D721Med (cell line): ENCODE measurements at regions not wholly inside any gene's neighbourhood (a gene's known extent, or its start where the extent isn't known, plus 50 kb on each side); places are given as distances from the start of the nearest gene placed in this dataset.
"Not testable (repeated sequence)": the region's sequence is repeated elsewhere in the genome, so short reads cannot be mapped to it uniquely, and the experiment has no call there.

Experiments used
- DNase-seq: peaks from one replicate; pipeline ENCODE4 v3.0.0; 2011; ENCODE audit warnings: low spot score; ENCODE audit not compliant: insufficient read length
- FAIRE-seq: peaks from 2 replicates; lab custom pipeline; 2011; peaks lifted over from hg19 to GRCh38; lab: Jason Lieb, UNC
- CTCF ChIP-seq: IDR thresholded peaks from 2 replicates; pipeline ENCODE4 v1.5.1; 2012; ENCODE audit warnings: mild to moderate bottlenecking, control low read depth; ENCODE audit not compliant: insufficient read depth; ENCODE audit errors: missing control alignments

- FAIRE-seq = peak; percentile 88
- DNase-seq = peak; percentile 44
- TF ChIP-seq CTCF = no peak
Observed at GRCh38 chr3:139136469-139137202, 91.9 kb upstream of the PRR23C start.

DNA sequence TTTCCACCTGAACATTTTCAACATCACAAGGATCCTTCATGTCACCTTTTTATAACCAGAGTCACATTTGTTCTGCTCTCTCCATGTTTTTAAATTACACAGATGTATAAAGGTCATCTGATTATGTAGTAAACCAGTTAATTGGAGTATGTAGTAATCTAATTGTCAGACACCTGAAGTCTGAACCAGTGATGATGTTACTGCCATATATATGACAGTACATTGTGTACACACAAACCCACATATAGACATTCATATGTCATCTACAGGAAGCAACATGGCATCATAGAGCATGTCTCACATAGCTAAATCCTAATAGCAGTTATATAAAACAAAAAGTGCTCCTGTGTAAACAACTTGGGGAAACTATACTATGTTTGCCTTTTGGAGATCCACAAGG lies 95.9 kb upstream of the PRR23C start:
- FAIRE-seq (no peak), DNase-seq (no peak)
- TF ChIP-seq CTCF = no peak

- not testable (repeated sequence) for FAIRE-seq, DNase-seq
Observed at GRCh38 chr3:139145980-139146379, 101.3 kb upstream of the PRR23C start.

DNA sequence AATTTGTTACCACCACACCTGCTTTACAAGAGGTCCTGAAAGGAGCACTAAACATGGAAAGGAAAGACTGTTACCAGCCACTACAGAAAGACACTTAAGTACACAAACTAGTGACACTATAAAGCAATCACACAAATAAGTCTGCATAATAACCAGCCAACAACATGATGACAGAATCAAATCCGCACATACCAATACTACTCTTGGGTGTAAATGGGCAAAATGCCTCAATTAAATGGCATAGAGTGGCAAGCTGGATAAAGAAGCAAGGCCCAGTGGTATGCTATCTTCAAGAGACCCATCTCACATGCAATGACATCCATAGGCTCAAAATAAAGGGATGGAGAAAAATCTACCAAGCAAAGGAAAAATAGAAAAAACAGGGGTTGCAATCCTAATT lies 106.8 kb upstream of the PRR23C start:
- DNase-seq = no peak
- TF ChIP-seq CTCF = no peak
- no peak for FAIRE-seq

- DNase-seq, FAIRE-seq: not testable (repeated sequence)
Observed at GRCh38 chr3:139153434-139153833, 108.7 kb upstream of the PRR23C start.

DNA sequence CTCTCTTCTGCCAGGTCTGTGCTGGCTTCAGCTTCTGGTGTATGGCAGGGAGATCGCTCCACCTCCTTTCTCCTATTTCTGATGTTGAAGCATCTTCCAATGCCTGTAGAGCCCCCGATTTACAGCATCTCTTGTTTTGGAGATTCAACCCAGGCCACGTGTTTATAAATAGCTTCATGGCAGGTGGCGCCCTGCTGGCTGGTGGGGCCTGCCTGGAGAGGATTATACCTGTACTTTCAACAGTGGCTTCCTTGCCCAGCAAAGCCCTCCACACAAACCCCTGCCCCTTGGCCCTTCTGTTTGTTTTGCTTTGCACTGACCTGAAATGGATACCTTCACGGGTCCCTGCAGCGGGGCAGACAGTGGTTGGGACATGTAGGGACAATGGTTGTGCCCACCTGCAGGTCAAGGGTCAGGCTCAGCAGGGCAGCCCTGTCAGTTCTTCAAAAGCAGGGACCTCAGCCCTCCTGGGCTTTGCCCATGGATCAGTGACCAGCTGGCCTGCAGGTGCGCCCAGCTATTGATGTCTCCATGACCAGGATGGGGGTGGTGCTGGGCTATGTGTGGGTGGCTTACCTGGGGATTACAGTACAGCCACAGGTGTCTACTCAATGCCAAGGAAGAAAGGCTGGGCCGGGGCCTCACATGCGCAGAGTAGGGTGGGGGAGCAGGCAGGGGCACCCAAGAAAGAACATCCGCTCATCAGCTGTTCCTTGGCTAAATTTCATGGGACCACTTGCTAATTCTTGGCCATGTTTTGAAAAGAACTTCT lies 112.7 kb upstream of the PRR23C start:
- FAIRE-seq = no peak
- TF ChIP-seq CTCF = no peak
- DNase-seq = no peak

DNA sequence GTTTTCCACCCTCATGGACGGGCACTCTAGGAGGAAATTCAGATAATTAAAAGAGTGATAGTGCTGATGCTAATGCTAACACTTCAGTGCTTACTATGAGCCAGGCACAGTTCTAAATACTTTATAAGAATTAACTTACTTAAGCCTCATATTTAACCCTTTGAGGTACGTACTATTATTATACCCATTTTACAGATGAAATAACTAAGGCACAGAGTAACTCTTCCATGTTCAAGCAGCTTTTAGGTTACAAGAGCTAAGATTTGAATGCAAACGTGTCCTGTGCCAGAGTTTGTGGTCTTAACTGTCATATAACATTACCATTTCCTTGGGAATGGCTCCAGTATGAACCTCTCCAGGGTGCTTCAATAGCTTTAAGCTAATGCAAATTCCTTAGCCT lies 114.7 kb upstream of the PRR23C start:
- FAIRE-seq = no peak
- TF ChIP-seq CTCF = no peak
- DNase-seq = no peak
